ENCODE measurements at regions not wholly inside any gene's neighbourhood (a gene's known extent, or its start where the extent isn't known, plus 50 kb on each side); places are given as distances from the start of the nearest gene placed in this dataset.

- in situ Hi-C loops (cut with HindIII; ENCODE audit: low sequenced_read_pairs), result no loop called here
Observed at GRCh38 chr3:189041482-189042090, 130.2 kb upstream of the TPRG1 start.

DNA sequence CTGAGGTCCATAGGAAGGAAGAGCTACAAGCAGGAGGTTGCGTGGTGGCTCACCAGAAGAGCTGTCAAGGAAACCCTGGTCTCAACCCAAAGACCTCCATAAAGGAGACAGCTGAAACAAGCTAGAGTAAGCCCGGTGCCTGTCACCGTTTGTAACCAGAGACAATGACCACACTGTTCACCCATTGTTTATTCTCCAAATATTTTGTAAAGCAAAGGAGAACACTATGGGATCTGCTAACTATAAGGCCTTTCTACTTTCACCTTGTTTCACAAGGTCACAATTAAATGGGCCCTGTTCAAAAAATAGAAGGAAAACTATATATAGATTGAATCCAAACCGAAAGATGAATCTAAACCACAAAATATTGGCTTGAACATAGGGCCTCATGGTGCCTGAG lies 128.9 kb upstream of the TPRG1 start:
- in situ Hi-C loops (cut with HindIII; ENCODE audit: low sequenced_read_pairs), result no loop called here

GRCh38 chr3:189049458-189050236 lies 122.1 kb upstream of the TPRG1 start:
- in situ Hi-C loops (cut with HindIII; ENCODE audit: low sequenced_read_pairs), result no loop called here

GRCh38 chr3:189053322-189053721 lies 118.4 kb upstream of the TPRG1 start:
- in situ Hi-C loops (cut with HindIII; ENCODE audit: low sequenced_read_pairs), result no loop called here

DNA sequence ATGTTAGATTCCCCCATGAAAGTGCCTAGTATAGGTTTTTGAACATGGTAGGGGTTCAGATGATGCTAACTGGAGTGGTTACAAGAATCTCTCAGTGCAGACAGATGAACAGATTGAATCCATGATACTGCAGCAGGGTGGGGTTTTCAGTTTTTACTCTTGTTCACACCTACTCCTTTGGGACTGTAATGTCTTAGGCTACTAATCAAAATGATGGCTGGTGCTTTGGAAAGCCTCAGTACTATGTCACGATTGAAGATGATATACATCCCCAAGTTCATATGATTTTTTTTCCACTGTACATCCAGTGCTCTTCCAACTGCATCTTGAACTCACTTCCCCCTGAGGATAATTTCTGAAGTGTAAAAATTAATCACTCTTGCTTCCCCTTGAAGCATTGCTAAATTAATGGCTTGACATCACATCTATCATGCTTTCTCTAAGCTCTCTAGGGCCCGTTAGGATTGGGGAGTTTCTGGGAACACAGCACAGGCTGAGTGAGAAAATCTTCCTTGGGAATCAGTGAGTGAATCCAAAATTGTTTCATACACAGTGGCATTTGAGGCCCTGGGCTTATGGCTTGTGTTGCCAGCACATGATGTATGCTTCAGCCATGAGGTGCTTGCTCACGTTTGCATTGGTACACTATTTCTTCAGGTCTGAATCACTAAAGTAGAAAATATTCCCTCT lies 115.0 kb upstream of the TPRG1 start:
- in situ Hi-C loops (cut with HindIII; ENCODE audit: low sequenced_read_pairs), result no loop called here

GRCh38 chr3:189057369-189057768 lies 114.4 kb upstream of the TPRG1 start:
- in situ Hi-C loops (cut with HindIII; ENCODE audit: low sequenced_read_pairs), result no loop called here

- in situ Hi-C loops (cut with HindIII; ENCODE audit: low sequenced_read_pairs), result no loop called here
Observed at GRCh38 chr3:189058071-189058470, 113.7 kb upstream of the TPRG1 start.

- in situ Hi-C loops (cut with HindIII; ENCODE audit: low sequenced_read_pairs), result no loop called here
Observed at GRCh38 chr3:189070965-189071364, 100.8 kb upstream of the TPRG1 start.

DNA sequence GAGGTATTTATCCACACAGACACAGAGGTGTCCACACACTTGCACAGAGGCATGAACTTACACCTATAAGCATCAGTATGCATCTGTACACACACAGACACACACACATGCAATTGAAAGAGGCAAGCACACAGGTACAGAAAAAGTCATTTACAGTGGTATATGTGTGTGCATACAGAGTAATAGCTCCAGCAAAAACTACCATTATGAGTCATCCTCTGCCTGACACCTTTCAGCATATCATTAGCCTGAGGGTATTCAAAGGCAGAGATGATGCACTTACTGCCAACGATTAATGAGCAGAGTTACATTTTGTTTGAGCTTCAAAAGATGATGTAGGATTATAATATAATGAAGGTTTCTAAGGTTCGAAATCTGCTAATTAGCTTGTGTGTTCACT lies 100.3 kb upstream of the TPRG1 start:
- in situ Hi-C loops (cut with HindIII; ENCODE audit: low sequenced_read_pairs), result no loop called here

DNA sequence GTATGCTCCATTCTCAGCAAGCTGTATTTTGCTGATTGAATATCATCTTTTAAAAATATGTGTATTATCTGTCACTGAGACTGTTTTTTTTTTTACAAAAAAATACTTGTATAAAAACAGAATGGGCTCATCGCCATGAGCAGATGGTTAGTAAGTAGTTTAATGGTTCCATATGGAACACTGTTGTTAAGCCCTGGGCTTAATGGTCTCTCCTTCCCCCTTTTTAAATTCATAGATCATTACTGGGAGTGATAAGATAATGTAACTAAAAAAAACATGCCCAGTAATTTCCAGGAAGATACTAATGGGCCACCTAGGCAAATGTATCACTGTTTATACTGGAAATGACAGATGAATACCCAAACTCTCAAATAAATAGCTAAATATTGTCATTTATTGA lies 95.3 kb upstream of the TPRG1 start:
- in situ Hi-C loops (cut with HindIII; ENCODE audit: low sequenced_read_pairs), result no loop called here

DNA sequence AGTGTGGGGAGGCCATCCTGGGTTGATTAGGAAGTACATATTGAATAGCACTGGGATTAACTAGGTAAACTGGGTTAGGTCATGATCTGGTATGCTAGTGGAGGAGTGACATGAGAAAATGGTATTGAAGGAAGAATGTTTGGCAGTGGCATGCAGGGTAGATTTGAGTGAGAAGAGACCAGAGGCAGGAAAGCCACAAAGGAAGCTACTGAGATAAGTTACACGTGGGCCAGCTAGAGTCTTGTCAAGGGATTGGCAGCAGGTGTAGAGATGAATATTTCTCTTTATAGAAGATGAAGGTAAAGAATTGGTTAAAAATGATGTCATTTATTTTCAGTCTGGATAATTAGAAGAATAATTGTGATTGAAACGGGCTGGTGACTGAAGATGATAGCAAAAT lies 91.0 kb upstream of the TPRG1 start:
- in situ Hi-C loops (cut with HindIII; ENCODE audit: low sequenced_read_pairs), result no loop called here

DNA sequence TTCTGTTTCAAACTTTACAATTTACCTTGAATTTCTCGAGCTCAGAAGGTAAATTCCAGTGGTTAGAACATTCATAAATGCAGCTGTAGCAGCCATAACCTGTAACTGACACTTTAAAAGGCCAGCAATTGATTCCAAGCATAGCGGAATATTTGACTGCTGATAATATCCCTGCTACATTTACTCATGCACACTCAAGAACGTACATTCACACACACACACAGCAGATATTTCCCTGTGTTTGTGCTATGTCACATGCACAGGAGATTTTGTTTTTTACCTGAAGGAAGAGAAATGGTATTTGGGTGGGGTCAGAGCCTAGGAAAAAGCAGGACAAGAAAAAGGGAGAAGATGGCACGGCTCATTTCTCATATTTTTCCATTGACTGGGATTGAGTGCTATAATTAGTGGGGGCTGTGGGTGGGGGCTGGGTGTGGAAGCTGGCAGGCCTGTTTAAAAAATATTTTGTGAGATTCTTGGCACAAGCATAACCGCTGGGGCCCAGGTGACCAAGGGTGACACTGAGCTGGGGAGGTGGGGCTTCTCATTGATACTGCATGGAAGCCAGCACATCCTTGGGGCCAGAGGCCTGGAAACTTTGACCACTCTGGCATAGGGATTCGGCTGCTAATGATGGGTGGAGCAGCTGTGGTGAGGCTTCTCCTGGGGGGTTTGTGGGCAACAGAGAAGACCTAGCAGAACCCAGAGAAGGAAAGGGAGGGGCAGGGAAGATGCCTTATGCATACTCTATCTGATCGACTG lies 88.9 kb upstream of the TPRG1 start:
- in situ Hi-C loops (cut with HindIII; ENCODE audit: low sequenced_read_pairs), result no loop called here

- in situ Hi-C loops (cut with HindIII; ENCODE audit: low sequenced_read_pairs), result no loop called here
Observed at GRCh38 chr3:189084620-189085019, 87.2 kb upstream of the TPRG1 start.

GRCh38 chr3:189092547-189092946 lies 79.2 kb upstream of the TPRG1 start:
- in situ Hi-C loops (cut with HindIII; ENCODE audit: low sequenced_read_pairs), result loop anchor here (5.0 kb wide), 1 partner anchor 50 kb away; no protein-coding TSS in a partner anchor

- in situ Hi-C loops (cut with HindIII; ENCODE audit: low sequenced_read_pairs), result loop anchor here (5.0 kb wide), 1 partner anchor 48 kb away; no protein-coding TSS in a partner anchor
Observed at GRCh38 chr3:189094539-189094938, 77.2 kb upstream of the TPRG1 start.

DNA sequence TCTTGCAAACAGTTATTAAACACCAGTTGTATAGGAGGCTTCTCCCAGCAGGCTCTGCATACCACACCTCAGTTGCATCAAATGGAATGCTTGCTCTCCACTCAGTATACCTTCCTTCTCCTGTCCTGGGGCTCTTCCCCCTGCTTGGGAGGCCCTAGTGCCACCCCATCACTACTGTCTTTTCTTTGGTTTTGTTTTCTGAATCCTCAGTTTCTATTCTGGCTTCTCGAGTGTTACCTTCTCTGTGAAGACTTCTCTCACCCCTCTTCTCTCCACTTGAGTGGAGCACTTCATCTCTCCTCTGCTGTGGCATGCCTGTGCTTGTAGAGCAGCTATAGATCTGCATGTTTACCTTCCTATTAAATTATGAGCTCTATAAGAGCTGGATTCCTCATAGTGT lies 75.7 kb upstream of the TPRG1 start:
- in situ Hi-C loops (cut with HindIII; ENCODE audit: low sequenced_read_pairs), result no loop called here

DNA sequence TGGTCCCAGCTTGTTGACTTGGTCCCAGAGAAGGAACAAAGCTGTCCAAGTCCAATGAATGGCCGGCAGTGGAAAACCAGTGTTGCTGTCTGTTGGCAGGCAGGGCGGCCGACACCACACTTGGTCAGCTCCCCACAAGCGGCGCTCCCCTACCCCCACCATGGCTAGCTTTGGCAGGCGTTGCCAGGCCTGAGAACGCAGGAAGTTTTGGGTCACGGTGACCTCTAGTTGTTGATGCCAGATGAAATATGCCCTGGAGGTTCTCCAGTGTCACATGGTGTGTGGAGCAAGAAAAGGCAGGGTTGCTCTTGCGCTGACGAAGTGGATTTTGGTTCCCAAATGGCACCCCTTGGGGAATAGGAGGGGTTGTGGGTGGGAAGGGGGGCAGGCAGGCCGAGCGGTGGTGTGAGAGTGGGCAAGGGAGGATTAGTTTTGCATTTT lies 72.7 kb upstream of the TPRG1 start:
- in situ Hi-C loops (cut with HindIII; ENCODE audit: low sequenced_read_pairs), result no loop called here

DNA sequence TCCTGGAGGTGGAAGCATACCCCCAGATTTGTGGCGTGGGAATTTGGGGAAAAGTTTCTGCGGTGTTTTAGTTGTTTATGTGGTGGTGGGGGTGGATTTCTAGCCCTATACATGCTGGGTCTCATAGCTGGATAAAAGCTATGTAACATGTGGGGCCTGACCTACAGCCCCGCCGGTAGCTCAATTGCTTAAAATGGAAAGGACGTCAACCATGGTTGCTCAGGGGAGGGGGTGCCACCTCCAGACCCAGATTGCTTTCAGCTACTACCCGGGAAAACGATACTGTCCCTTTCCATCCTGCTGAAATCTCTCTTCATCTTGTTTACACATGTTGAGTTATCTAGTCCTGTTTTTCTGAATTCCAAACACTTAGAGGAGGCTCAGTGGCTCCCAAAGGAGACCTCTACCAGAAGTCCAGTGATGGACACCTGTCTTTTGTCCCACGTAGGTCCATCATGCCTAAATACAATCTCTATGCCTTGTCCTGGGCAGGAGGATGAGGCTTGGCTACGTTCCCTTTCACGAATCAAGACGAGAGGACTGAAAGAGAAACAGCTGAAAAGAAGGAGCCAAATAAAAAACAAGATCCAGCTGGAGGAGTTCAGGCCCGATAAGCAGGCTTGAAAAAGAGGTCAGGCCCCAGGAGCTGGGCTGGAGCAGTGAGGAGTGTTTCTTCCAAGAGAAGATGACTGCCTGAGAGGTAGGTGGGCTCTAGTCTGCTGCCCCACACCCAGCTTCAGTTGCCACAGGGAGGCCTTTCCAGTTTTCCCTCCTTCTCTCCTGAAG lies 72.1 kb upstream of the TPRG1 start:
- in situ Hi-C loops (cut with HindIII; ENCODE audit: low sequenced_read_pairs), result no loop called here

DNA sequence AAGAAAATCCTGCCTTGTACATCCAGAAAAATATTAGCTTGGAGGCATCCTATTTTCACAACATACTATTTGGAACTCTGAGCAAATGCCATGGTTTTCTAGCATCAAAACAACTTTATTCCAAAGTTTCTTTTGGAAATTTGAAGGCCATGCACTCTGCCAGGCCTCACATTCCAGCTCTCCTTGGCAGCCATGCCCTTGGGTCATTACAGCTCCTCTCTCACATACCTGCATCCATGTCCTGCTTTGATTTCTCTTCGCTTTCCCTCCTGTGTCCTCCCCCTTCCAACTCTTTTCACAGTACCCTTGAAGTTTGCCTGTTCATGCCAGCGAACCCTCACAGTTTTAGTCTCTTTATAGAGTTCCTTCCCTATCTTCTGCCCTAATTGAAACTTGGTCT lies 70.9 kb upstream of the TPRG1 start:
- in situ Hi-C loops (cut with HindIII; ENCODE audit: low sequenced_read_pairs), result no loop called here

DNA sequence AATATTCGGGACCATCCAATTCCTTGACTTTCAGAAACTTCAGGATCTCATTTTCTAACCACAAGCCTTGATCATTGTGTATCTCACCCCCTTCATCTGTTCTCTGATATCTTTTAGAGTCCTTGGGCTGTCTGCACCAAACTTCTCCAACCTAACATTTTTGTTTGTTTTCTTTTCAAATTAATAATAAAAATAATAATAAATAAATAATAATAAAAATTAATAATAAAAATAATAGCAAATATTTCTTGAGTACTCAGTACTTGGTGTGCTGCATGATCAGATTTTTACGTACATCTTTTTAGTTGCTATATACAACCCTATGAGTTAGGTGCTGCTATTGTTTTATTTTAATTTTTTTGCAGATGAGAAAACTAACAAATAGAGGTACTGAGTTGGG lies 70.2 kb upstream of the TPRG1 start:
- in situ Hi-C loops (cut with HindIII; ENCODE audit: low sequenced_read_pairs), result no loop called here
